Hepatocyte (in vitro differentiated cells): ENCODE measurements at regions not wholly inside any gene's neighbourhood (a gene's known extent, or its start where the extent isn't known, plus 50 kb on each side); places are given as distances from the start of the nearest gene placed in this dataset.

ENCODE experiments used
- DNase-seq: peaks from one replicate; pipeline ENCODE4 v3.0.0-alpha.2; 2016; ENCODE audit warnings: low spot score
- H2AFZ ChIP-seq: fragments of 200-600 bp; sonication (generic); 2 replicates; pipeline ENCODE4 v1.6.0; 2016; ENCODE audit warnings: antibody characterized with exemption, mild to moderate bottlenecking
- H3K27ac ChIP-seq: fragments of 200-600 bp; sonication (generic); 2 replicates; pipeline ENCODE4 v1.5.1; 2016; ENCODE audit warnings: mild to moderate bottlenecking
- H3K27me3 ChIP-seq: fragments of 200-600 bp; sonication (generic); 2 replicates; pipeline ENCODE4 v1.6.1; 2016
- H3K36me3 ChIP-seq: fragments of 200-600 bp; sonication (generic); replicated peaks from 2 replicates; pipeline ENCODE4 v1.5.1; 2016; ENCODE audit warnings: low read depth; ENCODE audit not compliant: insufficient read depth
- H3K4me1 ChIP-seq: fragments of 200-600 bp; sonication (generic); 2 replicates; pipeline ENCODE4 v1.5.1; 2016; ENCODE audit warnings: mild to moderate bottlenecking, moderate library complexity; ENCODE audit not compliant: insufficient read depth
- H3K4me2 ChIP-seq: fragments of 200-600 bp; sonication (generic); 2 replicates; pipeline ENCODE4 v1.6.0; 2016
- H3K4me3 ChIP-seq: fragments of 200-600 bp; sonication (generic); 2 replicates; pipeline ENCODE4 v1.5.1; 2016; ENCODE audit warnings: mild to moderate bottlenecking
- H3K79me2 ChIP-seq: fragments of 200-600 bp; sonication (generic); 2 replicates; pipeline ENCODE4 v1.6.0; 2017; ENCODE audit warnings: mild to moderate bottlenecking
- H3K9me2 ChIP-seq: fragments of 200-600 bp; sonication (generic); replicated peaks from 2 replicates; pipeline ENCODE4 v1.6.0; 2017; ENCODE audit warnings: mild to moderate bottlenecking; ENCODE audit not compliant: insufficient read depth
- H3K9me3 ChIP-seq: fragments of 200-600 bp; sonication (generic); 2 replicates; pipeline ENCODE4 v1.5.1; 2016; ENCODE audit warnings: low read depth, mild to moderate bottlenecking
- H4K20me1 ChIP-seq: fragments of 200-600 bp; sonication (generic); 2 replicates; pipeline ENCODE4 v1.6.0; 2016; ENCODE audit warnings: mild to moderate bottlenecking; ENCODE audit not compliant: insufficient read depth, poor library complexity, severe bottlenecking
- CTCF ChIP-seq: fragments of 200-600 bp; sonication (generic); IDR thresholded peaks from 2 replicates; pipeline ENCODE4 v1.5.1; 2016; ENCODE audit warnings: antibody characterized with exemption, mild to moderate bottlenecking; ENCODE audit not compliant: poor library complexity
- EZH2 ChIP-seq: fragments of 200-600 bp; sonication (generic); IDR thresholded peaks from 2 replicates; pipeline ENCODE4 v1.6.1; 2016; ENCODE audit warnings: antibody characterized with exemption, mild to moderate bottlenecking, borderline replicate concordance
- EZH2phosphoT487 ChIP-seq: fragments of 200-600 bp; sonication (generic); IDR thresholded peaks from one replicate; pipeline ENCODE4 v1.6.1; 2018; ENCODE audit warnings: antibody characterized with exemption, mild to moderate bottlenecking, low read depth, moderate library complexity; ENCODE audit not compliant: unreplicated experiment, severe bottlenecking
- WGBS: methylation state at CpG from one replicate; pipeline ENCODE4 v1.1.6; 2016; ENCODE audit warnings: low lambda C conversion rate; ENCODE audit errors: missing lambda C conversion rate; 5-methylcytosine and 5-hydroxymethylcytosine counted together

- 74% methylated on average over 5 of the region's 5 CpGs for WGBS
- TF ChIP-seq EZH2phosphoT487: no peak
- no peak for TF ChIP-seq EZH2
- TF ChIP-seq CTCF: no peak
These were observed 103.2 kb upstream of the VSTM2B start for GRCh38 chr19:29422486-29423085.

GRCh38 chr19:29428071-29428470 lies 97.7 kb upstream of the VSTM2B start:
- no peaks in the 10 kb centered on the region for H3K9me2 ChIP-seq
- H3K79me2 ChIP-seq: no peaks in the 10 kb centered on the region
- H3K4me2 ChIP-seq: no peak overlapping the region
- no peaks in the 10 kb centered on the region for H4K20me1 ChIP-seq
- no peak overlapping the region for H3K4me3 ChIP-seq
- no peaks in the 10 kb centered on the region for H3K36me3 ChIP-seq
- no peaks in the 10 kb centered on the region for H3K9me3 ChIP-seq
- DNase-seq: no peak
- no peak overlapping the region for H2AFZ ChIP-seq
- no peak for TF ChIP-seq EZH2phosphoT487
- no peak for TF ChIP-seq EZH2
- TF ChIP-seq CTCF: no peak
- no peaks in the 10 kb centered on the region for H3K27me3 ChIP-seq
- no peaks in the 10 kb centered on the region for H3K4me1 ChIP-seq
- 77% methylated on average over 7 of the region's 7 CpGs for WGBS
- no peak overlapping the region for H3K27ac ChIP-seq

More at GRCh38 chr19:29422486-29423085, 103.2 kb upstream of the VSTM2B start:
- no peak for DNase-seq
- no peak overlapping the region for H2AFZ ChIP-seq
- no peak overlapping the region for H3K27ac ChIP-seq
- no peaks in the 10 kb centered on the region for H3K27me3 ChIP-seq
- H4K20me1 ChIP-seq: no peaks in the 10 kb centered on the region
- H3K79me2 ChIP-seq: no peaks in the 10 kb centered on the region
- H3K9me2 ChIP-seq: no peaks in the 10 kb centered on the region
- no peaks in the 10 kb centered on the region for H3K36me3 ChIP-seq
- no peaks in the 10 kb centered on the region for H3K4me1 ChIP-seq
- H3K9me3 ChIP-seq: no peaks in the 10 kb centered on the region
- no peak overlapping the region for H3K4me2 ChIP-seq
- no peak overlapping the region for H3K4me3 ChIP-seq

GRCh38 chr19:29429021-29429420 lies 96.8 kb upstream of the VSTM2B start:
- DNase-seq: no peak
- Histone ChIP-seq H3K27me3 (no peaks in the 10 kb centered on the region), H3K9me2 (no peaks in the 10 kb centered on the region), H3K79me2 (no peaks in the 10 kb centered on the region), H3K9me3 (no peaks in the 10 kb centered on the region), H4K20me1 (no peaks in the 10 kb centered on the region), H2AFZ (no peak overlapping the region), H3K27ac (no peak overlapping the region), H3K4me3 (no peak overlapping the region), H3K4me2 (no peak overlapping the region), H3K4me1 (no peaks in the 10 kb centered on the region), H3K36me3 (no peaks in the 10 kb centered on the region)
- 89% methylated on average over 9 of the region's 9 CpGs for WGBS
- TF ChIP-seq EZH2 (no peak), EZH2phosphoT487 (no peak), CTCF (no peak)

GRCh38 chr19:29429581-29429980 lies 96.2 kb upstream of the VSTM2B start:
- TF ChIP-seq CTCF: no peak
- TF ChIP-seq EZH2: no peak
- no peak for TF ChIP-seq EZH2phosphoT487
- Histone ChIP-seq H3K4me1 (no peaks in the 10 kb centered on the region), H3K4me2 (no peak overlapping the region), H3K9me2 (no peaks in the 10 kb centered on the region), H3K4me3 (no peak overlapping the region), H2AFZ (no peak overlapping the region), H3K27me3 (no peaks in the 10 kb centered on the region), H4K20me1 (no peaks in the 10 kb centered on the region), H3K27ac (no peak overlapping the region), H3K79me2 (no peaks in the 10 kb centered on the region), H3K36me3 (no peaks in the 10 kb centered on the region), H3K9me3 (no peaks in the 10 kb centered on the region)
- WGBS: 91% methylated on average over 15 of the region's 15 CpGs
- DNase-seq: no peak
